ENCODE measurements at regions not wholly inside any gene's neighbourhood (a gene's known extent, or its start where the extent isn't known, plus 50 kb on each side); places are given as distances from the start of the nearest gene placed in this dataset.

- no peak overlapping the region for H2AFZ ChIP-seq (replicated peaks; ENCODE audit: low read length, poor library complexity)
- DNase-seq (no peak), ATAC-seq (ENCODE audit: low read depth) (no peak)
- H3K36me3 ChIP-seq (ENCODE audit: control insufficient read depth, insufficient read depth, low read length): no peaks in the 10 kb centered on the region
- H3K9ac ChIP-seq (ENCODE audit: low read depth, low read length): no peak overlapping the region
- POLR2A ChIA-PET (ENCODE audit: unreplicated experiment): interaction anchor here (0.7 kb wide), 1 partner anchor 153 kb away, joined by 4 read pairs; no protein-coding TSS in a partner anchor
- no peak overlapping the region for H2BK20ac ChIP-seq (ENCODE audit: low read depth, low read length)
- H4K8ac ChIP-seq (ENCODE audit: low read depth in 2 of 2, low read length in 2 of 2): no peak overlapping the region
- H4K5ac ChIP-seq (ENCODE audit: low read depth, low read length): no peak overlapping the region
- CTCF ChIA-PET: interaction anchor here (0.6 to 4.9 kb wide), 2 partner anchors 12 to 198 kb away, joined by 4 to 22 read pairs; no protein-coding TSS in a partner anchor
- H2BK120ac ChIP-seq (ENCODE audit: low read depth, low read length): no peak overlapping the region
- H4K91ac ChIP-seq (ENCODE audit: insufficient read depth, low read depth, low read length): no peak overlapping the region
- no peaks in the 10 kb centered on the region for H3K27me3 ChIP-seq (ENCODE audit: control insufficient read depth, insufficient read depth, low read length)
- no peak overlapping the region for H3K4ac ChIP-seq (ENCODE audit: low read depth, low read length)
- no TSS peak for BruUV-seq (replicated peaks)
- no peak for TF ChIP-seq POLR2A (IDR thresholded peaks at IDR 0.05; ENCODE audit: low read depth, low read length)
- TF ChIP-seq, protein P1, sequence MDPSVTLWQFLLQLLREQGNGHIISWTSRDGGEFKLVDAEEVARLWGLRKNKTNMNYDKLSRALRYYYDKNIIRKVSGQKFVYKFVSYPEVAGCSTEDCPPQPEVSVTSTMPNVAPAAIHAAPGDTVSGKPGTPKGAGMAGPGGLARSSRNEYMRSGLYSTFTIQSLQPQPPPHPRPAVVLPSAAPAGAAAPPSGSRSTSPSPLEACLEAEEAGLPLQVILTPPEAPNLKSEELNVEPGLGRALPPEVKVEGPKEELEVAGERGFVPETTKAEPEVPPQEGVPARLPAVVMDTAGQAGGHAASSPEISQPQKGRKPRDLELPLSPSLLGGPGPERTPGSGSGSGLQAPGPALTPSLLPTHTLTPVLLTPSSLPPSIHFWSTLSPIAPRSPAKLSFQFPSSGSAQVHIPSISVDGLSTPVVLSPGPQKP (IDR thresholded peaks at IDR 0.05; ENCODE audit: borderline replicate concordance, low read depth, low read length): no peak
- no peak for TF ChIP-seq FOS (IDR thresholded peaks at IDR 0.05; ENCODE audit: low read depth, low read length)
- TF ChIP-seq MAFK (IDR thresholded peaks at IDR 0.05; ENCODE audit: low read depth, low read length): no peak
- TF ChIP-seq, protein P2, sequence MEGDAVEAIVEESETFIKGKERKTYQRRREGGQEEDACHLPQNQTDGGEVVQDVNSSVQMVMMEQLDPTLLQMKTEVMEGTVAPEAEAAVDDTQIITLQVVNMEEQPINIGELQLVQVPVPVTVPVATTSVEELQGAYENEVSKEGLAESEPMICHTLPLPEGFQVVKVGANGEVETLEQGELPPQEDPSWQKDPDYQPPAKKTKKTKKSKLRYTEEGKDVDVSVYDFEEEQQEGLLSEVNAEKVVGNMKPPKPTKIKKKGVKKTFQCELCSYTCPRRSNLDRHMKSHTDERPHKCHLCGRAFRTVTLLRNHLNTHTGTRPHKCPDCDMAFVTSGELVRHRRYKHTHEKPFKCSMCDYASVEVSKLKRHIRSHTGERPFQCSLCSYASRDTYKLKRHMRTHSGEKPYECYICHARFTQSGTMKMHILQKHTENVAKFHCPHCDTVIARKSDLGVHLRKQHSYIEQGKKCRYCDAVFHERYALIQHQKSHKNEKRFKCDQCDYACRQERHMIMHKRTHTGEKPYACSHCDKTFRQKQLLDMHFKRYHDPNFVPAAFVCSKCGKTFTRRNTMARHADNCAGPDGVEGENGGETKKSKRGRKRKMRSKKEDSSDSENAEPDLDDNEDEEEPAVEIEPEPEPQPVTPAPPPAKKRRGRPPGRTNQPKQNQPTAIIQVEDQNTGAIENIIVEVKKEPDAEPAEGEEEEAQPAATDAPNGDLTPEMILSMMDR (conservative IDR thresholded peaks at IDR 0.05; ENCODE audit: low read depth, low read length): no peak
- H3K27ac ChIP-seq (ENCODE audit: insufficient read depth, low read length): no peak overlapping the region
- H2BK5ac ChIP-seq (ENCODE audit: low read depth, low read length, poor library complexity, severe bottlenecking): no peak overlapping the region
- H2BK15ac ChIP-seq (ENCODE audit: low read depth, low read length): no peak overlapping the region
- no peak overlapping the region for H3K56ac ChIP-seq (ENCODE audit: extremely low read depth, insufficient read depth, low read length)
- H3K9me3 ChIP-seq (ENCODE audit: control insufficient read depth, insufficient read depth, low read length): no peaks in the 10 kb centered on the region
- no peaks in the 10 kb centered on the region for H4K20me1 ChIP-seq (ENCODE audit: insufficient read depth, low read length)
- no peak overlapping the region for H3K14ac ChIP-seq (replicated peaks; ENCODE audit: low read depth, low read length)
- no peak overlapping the region for H3K23ac ChIP-seq (ENCODE audit: low read depth, low read length)
- no peak overlapping the region for H3K4me3 ChIP-seq (ENCODE audit: insufficient read depth, low read depth, low read length)
- no peak overlapping the region for H2AK9ac ChIP-seq (replicated peaks; ENCODE audit: low read depth, low read length, poor library complexity)
- no peak overlapping the region for H3K4me2 ChIP-seq (ENCODE audit: low read depth, low read length)
- no peaks in the 10 kb centered on the region for H3K4me1 ChIP-seq (ENCODE audit: control insufficient read depth, insufficient read depth, low read length)
- dilution Hi-C loops (cut with HindIII; ENCODE audit: low sequenced_read_pairs, unreplicated experiment): no loop called here
- WGBS, 2 experiments (ENCODE audit: extremely low coverage in 2 of 2, insufficient read length in 1 of 2): no CpG with 5 or more reads among the region's 2 CpGs
- in situ Hi-C loops (cut with MboI; ENCODE audit: low sequenced_read_pairs): loop anchor here (10.0 kb wide), 1 partner anchor 196 kb away; no protein-coding TSS in a partner anchor
- no peak overlapping the region for H3K18ac ChIP-seq (ENCODE audit: low read depth, low read length)
- no peaks in the 10 kb centered on the region for H3K9me1 ChIP-seq (ENCODE audit: insufficient read depth, low read length)
- H2AK5ac ChIP-seq (ENCODE audit: low read depth, low read length): no peak overlapping the region
- H3K79me1 ChIP-seq (ENCODE audit: low read depth in 1 of 2, low read length in 2 of 2): no peaks in the 10 kb centered on the region
- intact Hi-C loops (cut with micrococcal nuclease): loop anchor here (5.0 to 10.0 kb wide), 2 partner anchors 566 to 1089 kb away; no protein-coding TSS in a partner anchor
Observed at GRCh38 chr18:34321066-34321465, 96.4 kb upstream of the NOL4 start.
